K562 (cell line): ENCODE measurements at regions not wholly inside any gene's neighbourhood (a gene's known extent, or its start where the extent isn't known, plus 50 kb on each side); places are given as distances from the start of the nearest gene placed in this dataset.
A peak's percentile ranks its signal among the peaks of the same experiment; 100 is the strongest.

ENCODE experiments used
- ATAC-seq: fragments of 200-7000 bp; cut with Tn5 transposase; 3 replicates; pipeline ENCODE4 v1.9.1; 2020; ENCODE audit warnings: moderate library complexity
- BruUV-seq: library from RNA; stranded (reverse); fragments of 400-500 nt; replicated peaks from 2 replicates; lab custom pipeline; 2021; lab: Mats Ljungman, UMichigan
- CTCF ChIA-PET: fragments of 300-600 bp; formaldehyde crosslinking; extraction: SDS; loops from one replicate; lab custom pipeline; 2021; ENCODE audit warnings: low intra/inter-chr PET ratio; lab: Yijun Ruan, JAX
- POLR2A ChIA-PET: fragments of 300-600, 350-650 bp; sonication (Branson Sonifier 250); formaldehyde crosslinking; extraction: SDS; loops from one replicate; lab custom pipeline; 2021; ENCODE audit warnings: antibody characterized with exemption, inconsistent platforms; lab: Yijun Ruan, JAX
- DNase-seq, 4 experiments: peaks; one replicate each; pipeline versions ENCODE4 v3.0.0 to v3.0.0-alpha.2; 2011 to 2018; ENCODE audit warnings: low spot score in 3 of 4, mixed read lengths in 3 of 4; ENCODE audit errors: extremely low read depth in 1 of 4
- FAIRE-seq: peaks from 2 replicates; lab custom pipeline; 2011; peaks lifted over from hg19 to GRCh38; lab: Jason Lieb, UNC
- H2AFZ ChIP-seq: 2 replicates; pipeline ENCODE4 v1.6.0; 2011; ENCODE audit warnings: low read depth, low read length, control low read depth, inconsistent platforms
- H3K27ac ChIP-seq: fragments of 200-600 bp; 3 replicates; pipeline ENCODE4 v1.8.0; 2011; ENCODE audit warnings: low read depth, mild to moderate bottlenecking, control low read depth, inconsistent platforms, low read length, moderate library complexity, mixed read lengths; ENCODE audit errors: extremely low read depth
- H3K27me3 ChIP-seq, 2 experiments: fragments of 300-600 bp in 1 of 2; 2 replicates in 1 of 2; 3 replicates in 1 of 2; pipeline versions ENCODE4 v1.6.0 to v1.8.0; 2011; ENCODE audit warnings: inconsistent platforms in 2 of 2, low read length in 2 of 2, mild to moderate bottlenecking in 1 of 2, mixed read lengths in 1 of 2, moderate library complexity in 1 of 2; ENCODE audit not compliant: control insufficient read depth in 2 of 2, insufficient read depth in 2 of 2
- H3K36me3 ChIP-seq: fragments of 300-600 bp; 3 replicates; pipeline ENCODE4 v1.8.0; 2011; ENCODE audit warnings: mild to moderate bottlenecking, low read length, inconsistent platforms; ENCODE audit not compliant: control insufficient read depth, insufficient read depth
- H3K4me1 ChIP-seq, 2 experiments: fragments of 200-600 bp in 1 of 2; replicated peaks in 1 of 2; 2 replicates in 1 of 2; 3 replicates in 1 of 2; pipeline versions ENCODE4 v1.5.1 to v1.8.0; 2011; ENCODE audit warnings: inconsistent platforms in 2 of 2, low read length in 2 of 2, mild to moderate bottlenecking in 1 of 2, mixed read lengths in 1 of 2, moderate library complexity in 1 of 2; ENCODE audit not compliant: control insufficient read depth in 2 of 2, insufficient read depth in 2 of 2
- H3K4me2 ChIP-seq: 2 replicates; pipeline ENCODE4 v1.6.1; 2011; ENCODE audit warnings: low read length, control low read depth, inconsistent platforms, mixed read lengths; ENCODE audit not compliant: insufficient read depth
- H3K4me3 ChIP-seq: fragments of 200-600 bp; sonication (generic), shearing (Covaris generic); 2 replicates; pipeline ENCODE4 v1.5.1; 2016; ENCODE audit warnings: control low read depth, inconsistent platforms
- H3K79me2 ChIP-seq: fragments of 200-600 bp; 3 replicates; pipeline ENCODE4 v1.8.0; 2011; ENCODE audit warnings: low read length, inconsistent platforms; ENCODE audit not compliant: control insufficient read depth, insufficient read depth
- H3K9ac ChIP-seq, 2 experiments: 2 replicates each; pipeline versions ENCODE4 v1.6.0 to v1.6.1; 2011; ENCODE audit warnings: low read depth in 2 of 2, low read length in 2 of 2, control low read depth in 1 of 2, inconsistent platforms in 1 of 2, mild to moderate bottlenecking in 1 of 2, mixed read lengths in 1 of 2; ENCODE audit not compliant: insufficient read depth in 1 of 2
- H3K9me1 ChIP-seq: one replicate; pipeline ENCODE4 v1.6.0; 2011; ENCODE audit warnings: inconsistent platforms, mild to moderate bottlenecking, low read length, moderate library complexity; ENCODE audit not compliant: control insufficient read depth, insufficient read depth
- H3K9me3 ChIP-seq: replicated peaks from 2 replicates; pipeline ENCODE4 v1.5.1; 2011; ENCODE audit warnings: low read depth, low read length, inconsistent platforms; ENCODE audit not compliant: control insufficient read depth, insufficient read depth
- H4K20me1 ChIP-seq: replicated peaks from 2 replicates; pipeline ENCODE4 v1.6.1; 2011; ENCODE audit warnings: low read length, inconsistent platforms, mixed read lengths; ENCODE audit not compliant: control insufficient read depth, insufficient read depth
- ETS2 ChIP-seq: IDR thresholded peaks from 2 replicates; pipeline ENCODE4 v1.6.1; 2016; ENCODE audit warnings: borderline replicate concordance, missing genetic modification characterization, mild to moderate bottlenecking, moderate library complexity, missing compliant biosample characterization; ENCODE audit not compliant: poor library complexity, severe bottlenecking
- FUS ChIP-seq: fragments of 200-400 bp; formaldehyde crosslinking; optimal IDR thresholded peaks from 2 replicates; pipeline ENCODE3; 2017; ENCODE audit warnings: low read depth, low read length
- HMG20B ChIP-seq: fragments of 250-450 bp; sonication (Bioruptor Pico); IDR thresholded peaks from 2 replicates; pipeline ENCODE4 v1.5.0; 2021; ENCODE audit warnings: mild to moderate bottlenecking
- NEUROD1 ChIP-seq: fragments of 150-350 bp; IDR thresholded peaks from 2 replicates; pipeline ENCODE4 v1.6.1; 2014; ENCODE audit warnings: borderline replicate concordance, low read length, low read depth; ENCODE audit not compliant: partially characterized antibody
- RBBP5 ChIP-seq: fragments of 200-600 bp; sonication (generic); IDR thresholded peaks from 2 replicates; pipeline ENCODE4 v1.6.1; 2012; ENCODE audit warnings: borderline replicate concordance, mild to moderate bottlenecking, low read length, control low read depth, inconsistent platforms; ENCODE audit not compliant: insufficient read depth, poor library complexity, severe bottlenecking
- SMARCA4 ChIP-seq: fragments of 450-650 bp; IDR thresholded peaks from 2 replicates; pipeline ENCODE4 v1.6.1; 2016
- SRSF3 ChIP-seq: fragments of 200-400 bp; formaldehyde crosslinking; IDR thresholded peaks from 2 replicates; pipeline ENCODE4 v1.6.1; 2016; ENCODE audit warnings: mild to moderate bottlenecking, low read length, moderate library complexity; ENCODE audit not compliant: insufficient read depth
- ZBTB17 ChIP-seq: fragments of 450-650 bp; formaldehyde crosslinking; IDR thresholded peaks from 2 replicates; pipeline ENCODE4 v1.4.0; 2020; ENCODE audit warnings: mild to moderate bottlenecking
- ZNF12 ChIP-seq: sonication (generic); formaldehyde crosslinking; IDR thresholded peaks from 2 replicates; pipeline ENCODE4 v1.4.0; 2020; ENCODE audit warnings: mild to moderate bottlenecking, missing genetic modification reagents
- ZNF551 ChIP-seq: fragments of 250-450 bp; sonication (Bioruptor Pico); IDR thresholded peaks from 2 replicates; pipeline ENCODE4 v1.5.0; 2021; ENCODE audit warnings: mild to moderate bottlenecking, moderate library complexity
- WGBS: fragments of 100-300 bp; shearing (Covaris generic); methylation state at CpG from one replicate; pipeline ENCODE4 v1.1.6; 2016; ENCODE audit warnings: low coverage, mixed read lengths; ENCODE audit not compliant: insufficient coverage; ENCODE audit errors: missing lambda C conversion rate; 5-methylcytosine and 5-hydroxymethylcytosine counted together
- in situ Hi-C: fragments of 300-500 bp; cut with MboI; formaldehyde crosslinking; loops from 4 replicates; pipeline ENCODE4 v1.15.0; 2018; ENCODE audit warnings: inconsistent platforms, mixed read lengths
- intact Hi-C: fragments of 100-400 bp; cut with micrococcal nuclease; formaldehyde crosslinking; loops from 2 replicates; pipeline ENCODE4 v1.14.2; 2022
- TF ChIP-seq, protein P1 (sequence below), 2 experiments: fragments of 450-650 bp; IDR thresholded peaks; 2 replicates each; pipeline ENCODE4 v1.6.1; 2016
- TF ChIP-seq, protein P2 (sequence below): sonication (generic); formaldehyde crosslinking; IDR thresholded peaks from 2 replicates; pipeline ENCODE4 v1.8.1; 2023; ENCODE audit warnings: mild to moderate bottlenecking, missing genetic modification reagents
- TF ChIP-seq, protein P3 (sequence below): fragments of 450-650 bp; formaldehyde crosslinking; IDR thresholded peaks from 2 replicates; pipeline ENCODE4 v1.4.0; 2022; ENCODE audit warnings: mild to moderate bottlenecking, moderate library complexity

DNA sequence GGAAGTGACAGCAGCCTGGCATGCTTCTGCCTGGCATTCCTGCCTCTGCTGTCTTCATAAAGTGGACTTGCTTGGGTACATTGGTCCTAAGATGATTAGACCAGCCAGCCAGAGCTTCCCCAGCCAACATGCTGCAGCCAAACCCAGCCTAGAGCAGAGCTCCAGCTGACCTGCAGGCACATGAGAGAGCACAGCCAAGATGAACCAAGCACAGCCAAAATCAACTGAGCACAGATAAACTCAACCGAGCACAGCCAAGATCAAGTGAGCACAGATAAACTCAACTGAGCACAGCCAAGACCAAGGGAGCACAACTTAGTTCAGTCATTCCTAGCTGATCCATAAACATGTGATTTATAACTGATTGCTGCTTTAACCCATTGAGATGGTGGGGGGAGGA lies 266.5 kb downstream of the MSX2 start:
- BruUV-seq = no TSS peak
- Histone ChIP-seq H3K27ac (no peak overlapping the region), H3K79me2 (no peaks in the 10 kb centered on the region), H3K9me3 (no peaks in the 10 kb centered on the region), H3K9ac (no peak overlapping the region), H3K4me2 (no peak overlapping the region), H3K36me3 (no peaks in the 10 kb centered on the region), H3K27me3 (no peaks in the 10 kb centered on the region), H3K4me3 (no peak overlapping the region), H3K4me1 (no peaks in the 10 kb centered on the region), H4K20me1 (no peaks in the 10 kb centered on the region), H2AFZ (no peak overlapping the region), H3K9me1 (no peaks in the 10 kb centered on the region)
- CTCF ChIA-PET = no interaction called here
- intact Hi-C loops (no loop called here), in situ Hi-C loops (no loop called here)
- 14% methylated on average over 1 of the region's 1 CpG for WGBS
- FAIRE-seq (no peak), DNase-seq (no peak), ATAC-seq (no peak)
- TF ChIP-seq ZBTB17 (CRISPR knock-in tag) (peak; percentile 97), ZNF551 (CRISPR knock-in tag) (no peak)
- TF ChIP-seq, protein P1, sequence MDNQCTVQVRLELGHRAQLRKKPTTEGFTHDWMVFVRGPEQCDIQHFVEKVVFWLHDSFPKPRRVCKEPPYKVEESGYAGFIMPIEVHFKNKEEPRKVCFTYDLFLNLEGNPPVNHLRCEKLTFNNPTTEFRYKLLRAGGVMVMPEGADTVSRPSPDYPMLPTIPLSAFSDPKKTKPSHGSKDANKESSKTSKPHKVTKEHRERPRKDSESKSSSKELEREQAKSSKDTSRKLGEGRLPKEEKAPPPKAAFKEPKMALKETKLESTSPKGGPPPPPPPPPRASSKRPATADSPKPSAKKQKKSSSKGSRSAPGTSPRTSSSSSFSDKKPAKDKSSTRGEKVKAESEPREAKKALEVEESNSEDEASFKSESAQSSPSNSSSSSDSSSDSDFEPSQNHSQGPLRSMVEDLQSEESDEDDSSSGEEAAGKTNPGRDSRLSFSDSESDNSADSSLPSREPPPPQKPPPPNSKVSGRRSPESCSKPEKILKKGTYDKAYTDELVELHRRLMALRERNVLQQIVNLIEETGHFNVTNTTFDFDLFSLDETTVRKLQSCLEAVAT (IDR thresholded peaks at IDR 0.05) = peak in 1 of 2 experiments; percentile 91; a peak in 2 of 4 replicates
- POLR2A ChIA-PET = interaction anchor here (0.6 to 0.8 kb wide), 3 partner anchors 10 to 1462 kb away, joined by 3 read pairs; no protein-coding TSS in a partner anchor

GRCh38 chr5:174987443-174988012 lies 263.1 kb downstream of the MSX2 start:
- in situ Hi-C loops = no loop called here
- Histone ChIP-seq H3K4me3 (no peak overlapping the region), H3K9me3 (no peaks in the 10 kb centered on the region), H3K79me2 (no peaks in the 10 kb centered on the region), H3K27ac (no peak overlapping the region), H3K9ac (no peak overlapping the region), H3K36me3 (no peaks in the 10 kb centered on the region), H3K4me2 (no peak overlapping the region), H3K27me3 (no peaks in the 10 kb centered on the region), H3K9me1 (no peaks in the 10 kb centered on the region), H4K20me1 (no peaks in the 10 kb centered on the region), H2AFZ (no peak overlapping the region), H3K4me1 (no peaks in the 10 kb centered on the region)
- CTCF ChIA-PET = no interaction called here
- FAIRE-seq (no peak), ATAC-seq (no peak), DNase-seq (no peak)
- WGBS = 0% methylated on average over 8 of the region's 8 CpGs
- BruUV-seq = no TSS peak
- intact Hi-C loops = no loop called here
- POLR2A ChIA-PET = no interaction called here
- TF ChIP-seq, protein P2, sequence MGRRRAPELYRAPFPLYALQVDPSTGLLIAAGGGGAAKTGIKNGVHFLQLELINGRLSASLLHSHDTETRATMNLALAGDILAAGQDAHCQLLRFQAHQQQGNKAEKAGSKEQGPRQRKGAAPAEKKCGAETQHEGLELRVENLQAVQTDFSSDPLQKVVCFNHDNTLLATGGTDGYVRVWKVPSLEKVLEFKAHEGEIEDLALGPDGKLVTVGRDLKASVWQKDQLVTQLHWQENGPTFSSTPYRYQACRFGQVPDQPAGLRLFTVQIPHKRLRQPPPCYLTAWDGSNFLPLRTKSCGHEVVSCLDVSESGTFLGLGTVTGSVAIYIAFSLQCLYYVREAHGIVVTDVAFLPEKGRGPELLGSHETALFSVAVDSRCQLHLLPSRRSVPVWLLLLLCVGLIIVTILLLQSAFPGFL (CRISPR knock-in tag) = no peak
- TF ChIP-seq RBBP5 = no peak
- TF ChIP-seq ETS2 = no peak
- TF ChIP-seq FUS = no peak
- TF ChIP-seq SMARCA4 = no peak
- no peak for TF ChIP-seq SRSF3
- TF ChIP-seq ZNF12 = no peak
- no peak for TF ChIP-seq NEUROD1
- TF ChIP-seq HMG20B (CRISPR knock-in tag) = no peak
- TF ChIP-seq, protein P3, sequence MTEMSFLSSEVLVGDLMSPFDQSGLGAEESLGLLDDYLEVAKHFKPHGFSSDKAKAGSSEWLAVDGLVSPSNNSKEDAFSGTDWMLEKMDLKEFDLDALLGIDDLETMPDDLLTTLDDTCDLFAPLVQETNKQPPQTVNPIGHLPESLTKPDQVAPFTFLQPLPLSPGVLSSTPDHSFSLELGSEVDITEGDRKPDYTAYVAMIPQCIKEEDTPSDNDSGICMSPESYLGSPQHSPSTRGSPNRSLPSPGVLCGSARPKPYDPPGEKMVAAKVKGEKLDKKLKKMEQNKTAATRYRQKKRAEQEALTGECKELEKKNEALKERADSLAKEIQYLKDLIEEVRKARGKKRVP (CRISPR knock-in tag) = no peak
